Stimulated activated CD4-positive, alpha-beta T cell treated with anti-CD3 and anti-CD28 coated beads, Interleukin-15, amount 100 ng/mL, for 48 hours (primary cell): ENCODE measurements at regions not wholly inside any gene's neighbourhood (a gene's known extent, or its start where the extent isn't known, plus 50 kb on each side); places are given as distances from the start of the nearest gene placed in this dataset.

Experiments
- DNase-seq, 2 donors: peaks; one replicate each; pipeline ENCODE4 v3.0.0-alpha.2; 2020; ENCODE audit warnings: low read depth in 2 of 2

GRCh38 chr10:64079341-64079740 lies 558.1 kb downstream of the REEP3 start:
- no peak for DNase-seq

- DNase-seq = no peak
Measured at GRCh38 chr10:64080071-64080470, 558.9 kb downstream of the REEP3 start.

GRCh38 chr10:64081947-64082482 lies 560.8 kb downstream of the REEP3 start:
- no peak for DNase-seq

- no peak for DNase-seq
Measured at GRCh38 chr10:64086083-64086767, 565.0 kb downstream of the REEP3 start.

GRCh38 chr10:64089648-64090047 lies 568.4 kb downstream of the REEP3 start:
- DNase-seq = no peak

GRCh38 chr10:64090865-64091264 lies 569.7 kb downstream of the REEP3 start:
- no peak for DNase-seq

GRCh38 chr10:64091897-64092296 lies 570.7 kb downstream of the REEP3 start:
- DNase-seq = no peak

- no peak for DNase-seq
Measured at GRCh38 chr10:64093304-64093703, 572.1 kb downstream of the REEP3 start.

GRCh38 chr10:64093946-64094535 lies 572.8 kb downstream of the REEP3 start:
- DNase-seq = no peak

GRCh38 chr10:64096941-64097340 lies 575.7 kb downstream of the REEP3 start:
- no peak for DNase-seq

GRCh38 chr10:64097391-64098122 lies 576.4 kb downstream of the REEP3 start:
- no peak for DNase-seq

GRCh38 chr10:64098994-64099393 lies 577.8 kb downstream of the REEP3 start:
- no peak for DNase-seq

- DNase-seq = no peak
Measured at GRCh38 chr10:64101606-64102263, 580.5 kb downstream of the REEP3 start.

GRCh38 chr10:64102264-64102633 lies 581.0 kb downstream of the REEP3 start:
- no peak for DNase-seq

GRCh38 chr10:64102916-64103315 lies 581.7 kb downstream of the REEP3 start:
- DNase-seq = no peak

- no peak for DNase-seq
Measured at GRCh38 chr10:64103750-64104470, 582.7 kb downstream of the REEP3 start.

GRCh38 chr10:64109926-64110495 lies 588.8 kb downstream of the REEP3 start:
- no peak for DNase-seq

- no peak for DNase-seq
Measured at GRCh38 chr10:64112701-64113355, 591.6 kb downstream of the REEP3 start.

- DNase-seq = no peak
Measured at GRCh38 chr10:64113375-64113774, 592.2 kb downstream of the REEP3 start.

GRCh38 chr10:64113792-64114191 lies 592.6 kb downstream of the REEP3 start:
- no peak for DNase-seq

- DNase-seq = no peak
Measured at GRCh38 chr10:64115471-64115870, 594.3 kb downstream of the REEP3 start.
